ENCODE measurements at regions not wholly inside any gene's neighbourhood (a gene's known extent, or its start where the extent isn't known, plus 50 kb on each side); places are given as distances from the start of the nearest gene placed in this dataset.

GRCh38 chr2:215773728-215774127 lies 239.6 kb downstream of the MREG start:
- Histone ChIP-seq H3K4me3 (ENCODE audit: severe bottlenecking) (no peak overlapping the region), H3K36me3 (ENCODE audit: low read depth) (no peaks in the 10 kb centered on the region), H3K4me1 (ENCODE audit: insufficient read depth, poor library complexity, severe bottlenecking) (no peaks in the 10 kb centered on the region), H3K27ac (ENCODE audit: poor library complexity, severe bottlenecking) (no peak overlapping the region), H3K27me3 (ENCODE audit: insufficient read depth, poor library complexity, severe bottlenecking) (no peaks in the 10 kb centered on the region), H3K9me3 (ENCODE audit: severe bottlenecking) (no peaks in the 10 kb centered on the region)
- ATAC-seq (ENCODE audit: low read depth): peak; percentile 63
- no peak for DNase-seq (ENCODE audit: low spot score)
- TF ChIP-seq CTCF (IDR thresholded peaks at IDR 0.05; ENCODE audit: poor library complexity, severe bottlenecking): no peak

- Histone ChIP-seq H3K4me3 (ENCODE audit: severe bottlenecking) (no peak overlapping the region), H3K27ac (ENCODE audit: poor library complexity, severe bottlenecking) (no peak overlapping the region), H3K36me3 (ENCODE audit: low read depth) (no peaks in the 10 kb centered on the region), H3K27me3 (ENCODE audit: insufficient read depth, poor library complexity, severe bottlenecking) (no peaks in the 10 kb centered on the region), H3K4me1 (ENCODE audit: insufficient read depth, poor library complexity, severe bottlenecking) (no peaks in the 10 kb centered on the region), H3K9me3 (ENCODE audit: severe bottlenecking) (no peaks in the 10 kb centered on the region)
- ATAC-seq (ENCODE audit: low read depth) (no peak), DNase-seq (ENCODE audit: low spot score) (no peak)
- no peak for TF ChIP-seq CTCF (IDR thresholded peaks at IDR 0.05; ENCODE audit: poor library complexity, severe bottlenecking)
These were observed 240.5 kb downstream of the MREG start for GRCh38 chr2:215772634-215773563.

GRCh38 chr2:215772003-215772402 lies 241.3 kb downstream of the MREG start:
- H3K9me3 ChIP-seq (ENCODE audit: severe bottlenecking): no peaks in the 10 kb centered on the region
- DNase-seq (ENCODE audit: low spot score) (no peak), ATAC-seq (ENCODE audit: low read depth) (no peak)
- H3K36me3 ChIP-seq (ENCODE audit: low read depth): no peaks in the 10 kb centered on the region
- no peak overlapping the region for H3K4me3 ChIP-seq (ENCODE audit: severe bottlenecking)
- no peaks in the 10 kb centered on the region for H3K27me3 ChIP-seq (ENCODE audit: insufficient read depth, poor library complexity, severe bottlenecking)
- no peak overlapping the region for H3K27ac ChIP-seq (ENCODE audit: poor library complexity, severe bottlenecking)
- no peak for TF ChIP-seq CTCF (IDR thresholded peaks at IDR 0.05; ENCODE audit: poor library complexity, severe bottlenecking)
- no peaks in the 10 kb centered on the region for H3K4me1 ChIP-seq (ENCODE audit: insufficient read depth, poor library complexity, severe bottlenecking)

GRCh38 chr2:215771241-215771640 lies 242.1 kb downstream of the MREG start:
- no peak overlapping the region for H3K27ac ChIP-seq (ENCODE audit: poor library complexity, severe bottlenecking)
- TF ChIP-seq CTCF (IDR thresholded peaks at IDR 0.05; ENCODE audit: poor library complexity, severe bottlenecking): no peak
- no peaks in the 10 kb centered on the region for H3K4me1 ChIP-seq (ENCODE audit: insufficient read depth, poor library complexity, severe bottlenecking)
- no peaks in the 10 kb centered on the region for H3K9me3 ChIP-seq (ENCODE audit: severe bottlenecking)
- DNase-seq (ENCODE audit: low spot score) (no peak), ATAC-seq (ENCODE audit: low read depth) (no peak)
- no peaks in the 10 kb centered on the region for H3K27me3 ChIP-seq (ENCODE audit: insufficient read depth, poor library complexity, severe bottlenecking)
- H3K4me3 ChIP-seq (ENCODE audit: severe bottlenecking): no peak overlapping the region
- H3K36me3 ChIP-seq (ENCODE audit: low read depth): no peaks in the 10 kb centered on the region

- DNase-seq (ENCODE audit: low spot score): no peak
- Histone ChIP-seq H3K4me3 (ENCODE audit: severe bottlenecking) (no peak overlapping the region), H3K9me3 (ENCODE audit: severe bottlenecking) (no peaks in the 10 kb centered on the region), H3K4me1 (ENCODE audit: insufficient read depth, poor library complexity, severe bottlenecking) (no peaks in the 10 kb centered on the region), H3K27me3 (ENCODE audit: insufficient read depth, poor library complexity, severe bottlenecking) (no peaks in the 10 kb centered on the region), H3K36me3 (ENCODE audit: low read depth) (no peaks in the 10 kb centered on the region), H3K27ac (ENCODE audit: poor library complexity, severe bottlenecking) (no peak overlapping the region)
- ATAC-seq (ENCODE audit: low read depth): no peak
- TF ChIP-seq CTCF (IDR thresholded peaks at IDR 0.05; ENCODE audit: poor library complexity, severe bottlenecking): no peak
These were observed 242.7 kb downstream of the MREG start for GRCh38 chr2:215770668-215771067.

All from RWPE2 (cell line).